ENCODE measurements at regions not wholly inside any gene's neighbourhood (a gene's known extent, or its start where the extent isn't known, plus 50 kb on each side); places are given as distances from the start of the nearest gene placed in this dataset.

DNA sequence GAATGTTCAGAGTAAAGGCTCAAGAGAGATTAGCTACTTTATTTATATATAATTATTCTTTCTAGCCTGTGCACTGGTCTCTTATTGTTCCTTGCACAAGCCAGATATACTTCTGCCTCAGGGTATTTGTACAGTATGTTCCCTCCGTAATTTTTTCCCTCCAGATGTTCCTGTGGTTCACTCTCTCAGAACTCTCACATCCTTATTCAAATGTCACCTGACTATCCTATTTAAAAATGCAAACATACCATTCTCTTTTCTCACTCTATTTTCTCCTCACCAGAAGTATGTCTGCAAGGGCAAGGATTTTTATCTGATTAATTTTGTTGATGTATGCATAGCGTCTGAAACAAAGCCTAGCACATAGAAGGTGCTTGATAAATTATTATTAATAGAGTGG, 64.0 kb upstream of the CERS6 start:
- peak; percentile 7 for DNase-seq

DNA sequence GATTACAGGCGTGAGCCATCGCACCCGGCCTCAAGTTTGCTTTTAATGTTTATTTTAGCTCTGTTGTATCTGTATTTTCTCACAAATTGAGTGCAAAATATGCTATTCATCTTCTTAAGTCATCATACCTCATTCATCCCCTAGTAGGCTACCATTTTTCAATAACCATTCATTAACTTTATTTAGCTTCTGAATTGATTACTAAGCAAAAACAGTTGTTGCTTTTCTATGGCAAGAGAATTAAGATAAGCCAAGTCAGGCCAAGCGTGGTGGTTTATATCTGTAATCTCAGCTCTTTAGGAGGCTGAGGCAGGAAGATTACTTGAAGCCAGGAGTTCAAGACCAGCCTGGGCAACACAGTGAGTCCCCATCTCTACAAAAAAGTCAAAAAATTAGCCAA, 63.3 kb upstream of the CERS6 start:
- DNase-seq, result no peak

DNA sequence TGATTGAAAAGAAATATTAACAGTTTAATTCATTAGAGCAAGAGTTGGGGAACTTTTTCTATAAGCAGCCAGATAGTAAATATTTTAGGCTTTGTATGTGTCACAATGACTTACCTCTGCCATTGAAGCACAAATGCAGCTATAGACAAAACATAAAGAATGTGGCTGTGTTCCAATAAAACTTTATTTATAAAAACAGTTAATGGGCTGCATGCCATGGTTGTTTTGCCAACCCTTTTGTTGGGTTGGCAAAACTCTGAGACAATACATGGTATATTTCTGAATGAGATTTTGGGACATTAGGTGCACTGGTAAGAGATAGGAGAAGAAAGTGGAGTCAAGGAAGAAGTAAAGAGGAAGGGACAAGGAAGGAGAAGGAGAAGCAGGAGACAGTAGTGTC, 61.8 kb upstream of the CERS6 start:
- DNase-seq, result no peak

DNA sequence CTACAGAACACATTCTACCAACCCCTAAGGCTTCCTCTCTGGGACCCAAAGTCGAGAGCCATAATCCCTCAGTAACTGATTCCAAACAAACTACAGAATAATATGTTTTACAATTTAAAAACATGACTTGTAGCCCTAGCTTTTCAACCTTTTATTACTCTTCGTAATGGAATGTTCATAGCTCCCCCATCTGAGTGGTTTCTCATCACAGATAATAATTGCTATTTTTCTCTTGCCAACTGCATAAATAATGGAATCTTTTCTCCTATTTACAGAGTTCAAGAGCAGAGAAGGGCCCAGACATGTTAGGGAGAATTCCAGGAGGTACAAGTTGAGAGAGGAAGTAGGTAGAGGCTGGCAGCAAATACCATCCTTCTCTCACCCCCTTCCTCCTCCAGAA, 59.9 kb upstream of the CERS6 start:
- DNase-seq, result no peak

DNA sequence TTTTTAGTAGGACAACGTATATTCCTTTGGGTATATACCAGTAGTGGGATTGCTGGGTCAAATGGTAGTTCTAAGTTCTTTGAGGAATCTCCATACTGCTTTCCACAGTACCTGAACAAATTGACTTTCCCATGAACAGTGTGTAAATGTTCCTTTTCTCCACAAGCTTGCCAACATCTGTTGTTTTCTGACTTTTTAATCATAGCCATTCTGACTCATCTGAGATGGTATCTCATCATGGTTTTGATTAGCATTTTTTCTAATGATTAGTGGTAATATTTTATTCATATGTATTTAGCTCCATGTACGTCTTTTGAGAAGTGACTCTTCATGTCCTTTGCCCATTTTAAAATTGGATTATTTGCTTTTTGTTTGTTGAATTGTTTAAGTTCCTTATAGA, 58.4 kb upstream of the CERS6 start:
- DNase-seq, result no peak

DNA sequence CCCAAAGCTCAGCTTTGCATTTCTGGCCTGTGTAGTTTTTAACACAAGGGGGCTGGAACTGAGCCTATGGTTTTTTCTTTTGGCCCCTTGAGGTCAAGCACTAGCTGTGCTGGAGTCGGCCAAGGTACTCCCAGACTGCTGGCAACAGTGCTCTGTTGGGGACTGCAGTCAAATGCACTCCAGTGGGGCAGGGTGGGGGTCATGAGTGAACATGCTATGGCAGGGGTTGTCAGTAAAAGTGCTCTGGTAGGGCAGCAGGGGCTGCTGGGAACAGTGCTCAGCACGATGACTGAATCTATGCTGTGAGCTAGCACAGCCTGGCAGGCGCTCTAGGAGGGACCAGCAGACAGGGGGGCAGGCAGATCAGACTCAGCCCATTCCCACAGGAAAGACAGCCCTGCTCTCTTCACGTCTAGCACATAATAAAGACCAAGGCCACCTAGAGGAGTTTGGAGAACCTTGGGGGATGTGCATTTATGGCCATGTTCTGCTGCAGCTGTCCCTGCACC, 55.0 kb upstream of the CERS6 start:
- DNase-seq, result no peak

GRCh38 chr2:168401771-168402170, 54.3 kb upstream of the CERS6 start:
- no peak for DNase-seq

DNA sequence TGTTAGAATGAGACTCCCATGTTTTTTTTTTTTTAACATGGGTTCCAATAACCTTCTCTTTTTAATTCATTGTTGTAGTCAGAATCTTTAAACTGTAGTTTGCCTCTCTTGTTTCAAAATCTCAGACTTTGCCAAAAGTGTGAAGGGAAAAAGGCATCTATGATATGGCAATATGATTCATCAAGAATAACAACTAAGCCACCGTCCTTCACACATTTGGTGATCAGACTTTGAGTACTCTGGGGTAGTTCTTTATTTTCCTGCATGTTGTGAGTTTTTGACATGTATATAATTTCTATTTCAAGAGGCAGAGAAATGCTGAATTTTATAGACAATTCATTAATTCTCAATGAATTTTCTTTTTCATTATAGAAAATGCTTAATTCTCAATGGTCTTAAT, 53.5 kb upstream of the CERS6 start:
- no peak for DNase-seq

- no peak for DNase-seq
Measured at GRCh38 chr2:168403736-168404135, 52.3 kb upstream of the CERS6 start.

DNA sequence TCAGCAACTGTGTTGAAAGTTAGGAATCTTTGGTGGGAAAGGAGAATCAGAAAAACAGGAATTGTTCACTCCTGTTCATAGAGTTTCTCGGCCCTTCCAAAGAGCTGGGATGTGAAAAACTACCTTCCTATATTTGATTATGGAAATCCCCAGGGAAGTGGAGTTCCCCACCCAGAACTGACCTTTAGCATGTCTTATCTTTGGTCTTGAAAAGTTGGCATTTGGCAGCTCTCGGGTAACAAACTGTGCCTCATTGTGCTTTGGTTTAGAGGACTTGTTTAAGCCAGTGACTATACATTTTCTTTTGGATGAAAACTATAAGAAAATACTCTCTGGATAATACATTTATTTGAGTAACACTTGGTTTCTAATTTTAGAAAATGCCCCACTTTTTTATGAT, 51.3 kb upstream of the CERS6 start:
- no peak for DNase-seq
